ENCODE measurements at regions not wholly inside any gene's neighbourhood (a gene's known extent, or its start where the extent isn't known, plus 50 kb on each side); places are given as distances from the start of the nearest gene placed in this dataset.
"Not testable (repeated sequence)": the region's sequence is repeated elsewhere in the genome, so short reads cannot be mapped to it uniquely, and the experiment has no call there.

DNA sequence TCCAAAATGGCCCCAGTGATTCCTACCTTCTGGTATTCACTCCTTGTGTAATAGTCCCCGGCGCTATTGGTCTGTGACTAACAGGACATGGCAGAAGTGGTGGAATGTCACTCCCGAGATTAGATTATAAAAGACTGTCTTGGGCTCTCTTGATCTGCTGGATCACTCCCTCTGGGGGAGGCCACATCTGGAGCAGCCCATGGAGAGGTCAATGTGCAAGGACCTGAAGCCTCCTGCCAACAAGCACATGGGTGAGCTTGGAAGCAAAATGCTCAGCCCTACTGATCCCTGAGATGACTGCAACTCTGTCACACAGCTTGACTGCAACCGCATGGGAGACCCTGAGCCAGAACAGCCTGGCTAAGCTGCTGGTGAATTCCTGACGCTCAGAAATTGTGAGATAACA, 94.3 kb upstream of the GLI2 start:
- Histone ChIP-seq H3K4me3 (no peak overlapping the region), H3K4me1 (no peaks in the 10 kb centered on the region), H3K36me3 (no peaks in the 10 kb centered on the region), H3K27me3 (no peaks in the 10 kb centered on the region), H3K9me3 (no peaks in the 10 kb centered on the region), H3K27ac (no peak overlapping the region)
- TF ChIP-seq CTCF (IDR thresholded peaks at IDR 0.05) = no peak
- no peak for TF ChIP-seq POLR2AphosphoS5 (IDR thresholded peaks at IDR 0.05; ENCODE audit: insufficient read depth in 1 of 2, low read depth in 1 of 2)
- no peak for TF ChIP-seq POLR2A (IDR thresholded peaks at IDR 0.05)
- intact Hi-C loops (cut with DNase I) = no loop called here
- DNase-seq (ENCODE audit: extremely low spot score in 2 of 2) = no peak

- Histone ChIP-seq H3K4me3 (no peak overlapping the region), H3K27ac (no peak overlapping the region), H3K36me3 (no peaks in the 10 kb centered on the region), H3K9me3 (no peaks in the 10 kb centered on the region), H3K4me1 (no peaks in the 10 kb centered on the region), H3K27me3 (no peaks in the 10 kb centered on the region)
- no peak for DNase-seq (ENCODE audit: extremely low spot score in 2 of 2)
- intact Hi-C loops (cut with DNase I) = no loop called here
- no peak for TF ChIP-seq POLR2AphosphoS5 (IDR thresholded peaks at IDR 0.05; ENCODE audit: insufficient read depth in 1 of 2, low read depth in 1 of 2)
- no peak for TF ChIP-seq CTCF (IDR thresholded peaks at IDR 0.05)
- TF ChIP-seq POLR2A (IDR thresholded peaks at IDR 0.05) = no peak
Observed at GRCh38 chr2:120642646-120643045, 93.0 kb upstream of the GLI2 start.

GRCh38 chr2:120646994-120647393, 88.7 kb upstream of the GLI2 start:
- DNase-seq (ENCODE audit: extremely low spot score in 2 of 2) = no peak
- H3K4me1 ChIP-seq = no peaks in the 10 kb centered on the region
- H3K27me3 ChIP-seq = no peaks in the 10 kb centered on the region
- H3K27ac ChIP-seq = no peak overlapping the region
- no peak overlapping the region for H3K4me3 ChIP-seq
- TF ChIP-seq POLR2A (IDR thresholded peaks at IDR 0.05) (no peak), CTCF (IDR thresholded peaks at IDR 0.05) (no peak), POLR2AphosphoS5 (IDR thresholded peaks at IDR 0.05; ENCODE audit: insufficient read depth in 1 of 2, low read depth in 1 of 2) (no peak)
- intact Hi-C loops (cut with DNase I) = no loop called here
- H3K36me3 ChIP-seq = no peaks in the 10 kb centered on the region
- H3K9me3 ChIP-seq = peaks cover 4% of the 10 kb centered on the region

GRCh38 chr2:120647487-120647886, 88.2 kb upstream of the GLI2 start:
- Histone ChIP-seq H3K4me3 (no peak overlapping the region), H3K27me3 (no peaks in the 10 kb centered on the region)
- TF ChIP-seq POLR2AphosphoS5 (IDR thresholded peaks at IDR 0.05; ENCODE audit: insufficient read depth in 1 of 2, low read depth in 1 of 2) (no peak), CTCF (IDR thresholded peaks at IDR 0.05) (no peak), POLR2A (IDR thresholded peaks at IDR 0.05) (no peak)

DNA sequence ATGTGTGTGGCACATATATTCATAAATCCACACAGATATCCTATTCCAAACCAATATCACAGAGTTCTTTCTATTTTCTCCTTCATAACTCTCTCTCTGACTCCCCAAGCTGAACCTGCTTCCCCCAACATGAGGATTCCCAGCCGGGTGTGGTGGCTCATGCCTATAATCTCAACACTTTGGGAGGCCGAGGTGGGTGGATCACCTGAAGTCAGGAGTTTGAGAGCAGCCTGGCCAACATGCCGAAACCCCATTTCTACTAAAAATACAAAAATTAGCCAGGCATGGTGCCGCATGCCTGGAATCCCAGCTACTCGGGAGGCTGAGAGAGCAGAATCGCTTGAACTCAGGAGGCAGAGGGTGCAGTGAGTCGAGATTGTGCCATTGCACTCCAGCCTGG, 86.3 kb upstream of the GLI2 start:
- intact Hi-C loops (cut with DNase I); H3K4me3 ChIP-seq; H3K9me3 ChIP-seq; DNase-seq (ENCODE audit: extremely low spot score in 2 of 2); H3K27ac ChIP-seq; H3K27me3 ChIP-seq; H3K36me3 ChIP-seq; H3K4me1 ChIP-seq: not testable (repeated sequence)

More at GRCh38 chr2:120647487-120647886, 88.2 kb upstream of the GLI2 start:
- no peaks in the 10 kb centered on the region for H3K4me1 ChIP-seq
- H3K9me3 ChIP-seq = peaks cover 4% of the 10 kb centered on the region
- no peak for DNase-seq (ENCODE audit: extremely low spot score in 2 of 2)
- no peaks in the 10 kb centered on the region for H3K36me3 ChIP-seq
- no peak overlapping the region for H3K27ac ChIP-seq
- intact Hi-C loops (cut with DNase I) = no loop called here

Data from vagina (tissue), 2 donors.